GM21576 (cell line): ENCODE measurements at regions not wholly inside any gene's neighbourhood (a gene's known extent, or its start where the extent isn't known, plus 50 kb on each side); places are given as distances from the start of the nearest gene placed in this dataset.

Source experiments
- ATAC-seq: cut with Tn5 transposase; IDR thresholded peaks from one replicate; pipeline ENCODE4 v1.9.1; 2021; ENCODE audit warnings: mild to moderate bottlenecking, moderate library complexity; ENCODE audit not compliant: unreplicated experiment

- ATAC-seq = no peak
Observed at GRCh38 chr1:56442290-56442877, 137.0 kb downstream of the PLPP3 start.

- no peak for ATAC-seq
Observed at GRCh38 chr1:56441601-56442000, 137.8 kb downstream of the PLPP3 start.

- no peak for ATAC-seq
Observed at GRCh38 chr1:56439610-56440264, 139.6 kb downstream of the PLPP3 start.

GRCh38 chr1:56438901-56439551 is 140.3 kb downstream of the PLPP3 start:
- no peak for ATAC-seq

- ATAC-seq = no peak
Observed at GRCh38 chr1:56437959-56438358, 141.4 kb downstream of the PLPP3 start.

- ATAC-seq = no peak
Observed at GRCh38 chr1:56436912-56437417, 142.4 kb downstream of the PLPP3 start.

GRCh38 chr1:56436296-56436695 is 143.1 kb downstream of the PLPP3 start:
- no peak for ATAC-seq

- ATAC-seq = no peak
Observed at GRCh38 chr1:56435434-56436262, 143.7 kb downstream of the PLPP3 start.

- no peak for ATAC-seq
Observed at GRCh38 chr1:56434740-56435139, 144.6 kb downstream of the PLPP3 start.

GRCh38 chr1:56434025-56434424 is 145.3 kb downstream of the PLPP3 start:
- no peak for ATAC-seq

- ATAC-seq = no peak
Observed at GRCh38 chr1:56433056-56433577, 146.2 kb downstream of the PLPP3 start.

- ATAC-seq = no peak
Observed at GRCh38 chr1:56432166-56432971, 147.0 kb downstream of the PLPP3 start.

GRCh38 chr1:56430141-56430839 is 149.1 kb downstream of the PLPP3 start:
- no peak for ATAC-seq

GRCh38 chr1:56429288-56429687 is 150.1 kb downstream of the PLPP3 start:
- ATAC-seq = no peak

GRCh38 chr1:56426587-56427381 is 152.6 kb downstream of the PLPP3 start:
- ATAC-seq = no peak

- no peak for ATAC-seq
Observed at GRCh38 chr1:56425494-56426037, 153.8 kb downstream of the PLPP3 start.

GRCh38 chr1:56424744-56425493 is 154.4 kb downstream of the PLPP3 start:
- no peak for ATAC-seq

GRCh38 chr1:56423716-56424115 is 155.6 kb downstream of the PLPP3 start:
- no peak for ATAC-seq
